ENCODE measurements at regions not wholly inside any gene's neighbourhood (a gene's known extent, or its start where the extent isn't known, plus 50 kb on each side); places are given as distances from the start of the nearest gene placed in this dataset.

GRCh38 chr1:176315519-176316220, 108.6 kb upstream of the COP1 start:
- TF ChIP-seq EZH2 (optimal IDR thresholded peaks at IDR 0.05; ENCODE audit: low read depth, low read length), result no peak
- TF ChIP-seq, protein P1, sequence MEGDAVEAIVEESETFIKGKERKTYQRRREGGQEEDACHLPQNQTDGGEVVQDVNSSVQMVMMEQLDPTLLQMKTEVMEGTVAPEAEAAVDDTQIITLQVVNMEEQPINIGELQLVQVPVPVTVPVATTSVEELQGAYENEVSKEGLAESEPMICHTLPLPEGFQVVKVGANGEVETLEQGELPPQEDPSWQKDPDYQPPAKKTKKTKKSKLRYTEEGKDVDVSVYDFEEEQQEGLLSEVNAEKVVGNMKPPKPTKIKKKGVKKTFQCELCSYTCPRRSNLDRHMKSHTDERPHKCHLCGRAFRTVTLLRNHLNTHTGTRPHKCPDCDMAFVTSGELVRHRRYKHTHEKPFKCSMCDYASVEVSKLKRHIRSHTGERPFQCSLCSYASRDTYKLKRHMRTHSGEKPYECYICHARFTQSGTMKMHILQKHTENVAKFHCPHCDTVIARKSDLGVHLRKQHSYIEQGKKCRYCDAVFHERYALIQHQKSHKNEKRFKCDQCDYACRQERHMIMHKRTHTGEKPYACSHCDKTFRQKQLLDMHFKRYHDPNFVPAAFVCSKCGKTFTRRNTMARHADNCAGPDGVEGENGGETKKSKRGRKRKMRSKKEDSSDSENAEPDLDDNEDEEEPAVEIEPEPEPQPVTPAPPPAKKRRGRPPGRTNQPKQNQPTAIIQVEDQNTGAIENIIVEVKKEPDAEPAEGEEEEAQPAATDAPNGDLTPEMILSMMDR (IDR thresholded peaks at IDR 0.05; ENCODE audit: low read length), result no peak
- TF ChIP-seq EZH2phosphoT487 (IDR thresholded peaks at IDR 0.05; ENCODE audit: low read length), result no peak

Data from MM.1S (cell line).